ENCODE measurements at regions not wholly inside any gene's neighbourhood (a gene's known extent, or its start where the extent isn't known, plus 50 kb on each side); places are given as distances from the start of the nearest gene placed in this dataset.

DNA sequence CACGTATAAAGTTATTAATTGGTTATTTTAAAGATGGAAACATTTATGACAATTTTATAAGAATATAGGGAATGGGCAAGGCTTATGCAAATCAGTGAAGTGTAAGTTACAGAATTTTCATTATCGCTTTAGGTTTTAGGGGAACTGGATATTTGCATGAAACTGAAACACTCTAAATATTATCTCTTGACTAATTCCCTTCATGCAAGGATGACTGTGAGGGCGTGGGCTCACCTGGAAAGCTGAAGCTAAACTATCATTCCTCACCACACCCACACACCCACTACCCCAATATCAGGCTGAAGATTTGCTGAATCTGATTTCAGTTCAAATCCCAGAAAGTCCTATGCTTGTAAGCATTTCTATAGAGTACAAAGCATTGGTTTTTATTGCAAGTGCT lies 81.7 kb upstream of the ARHGAP24 start:
- no peak for DNase-seq (ENCODE audit: low spot score)

DNA sequence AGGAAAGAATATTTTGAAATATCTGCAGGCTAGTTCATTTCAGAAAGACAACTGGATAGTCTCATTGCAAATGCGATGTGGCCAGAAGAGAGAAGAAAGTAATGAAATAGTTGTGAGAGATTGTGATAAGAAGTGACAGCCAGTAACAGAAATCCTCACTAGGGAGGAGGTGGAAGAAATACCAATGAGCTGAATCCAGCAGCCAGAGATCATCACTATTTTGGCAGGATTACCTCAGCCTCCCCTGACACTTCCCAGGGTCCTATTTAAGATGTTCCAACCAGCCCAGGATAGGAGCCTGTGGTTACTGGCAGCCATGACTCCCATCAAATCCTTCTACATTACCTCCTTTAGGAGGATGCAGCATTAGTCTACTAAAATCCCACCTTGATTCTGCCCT lies 76.7 kb upstream of the ARHGAP24 start:
- no peak for DNase-seq (ENCODE audit: low spot score)

DNA sequence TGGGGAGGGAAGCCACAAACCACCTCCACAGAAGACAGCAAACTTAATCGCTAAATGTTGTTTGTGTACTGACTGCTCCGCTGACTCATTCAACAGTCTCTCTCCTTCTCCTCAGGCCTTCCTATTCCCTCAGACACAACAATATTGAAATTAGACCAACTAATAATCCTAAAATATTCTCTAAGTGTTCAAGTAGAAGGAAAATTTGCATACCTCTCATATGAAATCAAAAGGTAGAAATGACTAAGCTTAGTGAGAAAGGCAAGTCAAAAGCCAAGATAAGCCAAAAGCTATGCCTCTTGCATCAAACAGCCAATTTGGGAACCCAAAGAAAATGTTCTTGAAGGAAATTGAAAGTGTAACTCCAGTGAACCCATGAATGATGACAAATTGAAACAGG lies 75.7 kb upstream of the ARHGAP24 start:
- DNase-seq (ENCODE audit: low spot score), result no peak

DNA sequence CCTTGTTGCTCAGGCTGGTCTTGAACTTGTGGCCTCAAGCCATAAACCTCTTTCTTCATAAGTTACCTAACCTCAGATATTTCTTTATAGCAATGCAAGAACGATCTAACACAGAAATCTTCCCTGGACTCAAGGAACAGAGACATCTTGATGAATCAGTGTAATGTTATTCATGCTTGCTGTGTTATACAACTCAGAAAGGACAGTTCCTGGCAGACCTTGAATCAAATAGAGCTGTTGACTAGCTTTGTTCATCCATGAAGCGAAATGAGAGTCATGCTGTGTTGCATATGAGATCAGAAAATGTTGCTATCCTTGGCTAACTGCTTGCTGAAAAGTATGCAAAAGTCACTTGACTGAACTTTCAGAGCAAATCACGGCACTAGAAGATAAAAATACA lies 72.6 kb upstream of the ARHGAP24 start:
- DNase-seq (ENCODE audit: low spot score), result no peak

DNA sequence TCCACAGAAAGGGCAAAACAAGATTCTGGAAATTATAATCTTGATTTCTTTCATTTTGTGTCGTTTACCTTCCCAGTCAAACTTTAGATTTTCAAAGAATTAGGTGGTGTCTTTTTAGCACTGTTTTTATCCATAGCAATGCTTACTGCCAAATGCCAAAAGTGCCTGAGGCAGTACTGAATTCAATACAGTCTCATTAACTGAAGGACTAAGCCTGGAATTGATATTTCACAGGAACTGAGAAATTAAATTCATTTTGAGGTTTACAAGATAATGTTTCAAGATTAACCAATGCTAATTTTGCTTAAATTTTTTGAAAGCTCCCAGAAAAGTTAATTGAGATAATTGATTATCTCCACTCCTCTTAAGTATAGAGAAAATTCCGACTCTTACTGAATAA lies 68.8 kb upstream of the ARHGAP24 start:
- no peak for DNase-seq (ENCODE audit: low spot score)

DNA sequence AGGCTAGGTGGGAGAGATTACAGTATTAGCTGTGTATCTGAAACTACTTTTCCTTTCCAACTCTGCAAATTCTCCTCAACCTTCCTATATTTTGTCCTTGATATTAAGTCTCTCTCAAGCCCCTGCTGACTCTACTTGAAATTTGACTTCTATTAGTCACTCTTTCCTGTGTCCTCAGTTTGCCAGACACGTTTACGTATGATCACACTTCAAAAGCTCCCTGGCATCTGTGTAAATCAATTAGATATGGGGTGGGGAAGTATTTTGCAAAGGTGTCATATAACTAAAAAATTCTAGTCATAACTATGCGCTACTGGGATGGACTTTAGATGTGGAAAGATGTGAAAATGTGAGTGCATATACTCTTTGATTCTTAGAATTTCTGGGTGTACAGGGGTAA lies 67.4 kb upstream of the ARHGAP24 start:
- DNase-seq (ENCODE audit: low spot score), result no peak

DNA sequence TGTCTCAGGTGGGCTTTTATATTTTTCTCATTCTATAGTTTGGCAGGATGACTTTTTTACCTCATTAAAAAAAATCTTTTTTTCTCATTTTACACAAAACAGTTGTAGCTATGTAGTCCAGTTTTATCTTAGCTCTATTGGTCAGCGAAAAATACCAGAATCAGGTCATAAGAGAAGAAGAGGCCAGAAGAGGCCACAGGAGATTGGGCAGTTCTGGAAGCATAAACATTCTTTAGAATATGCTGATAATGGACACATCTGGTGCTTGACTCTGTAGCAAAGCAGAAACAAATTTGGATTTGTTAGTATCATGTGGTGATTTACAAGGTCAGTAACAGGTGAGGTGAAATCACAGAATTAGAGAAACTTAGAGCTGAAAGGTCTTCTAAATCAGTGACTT lies 66.6 kb upstream of the ARHGAP24 start:
- DNase-seq (ENCODE audit: low spot score), result no peak

DNA sequence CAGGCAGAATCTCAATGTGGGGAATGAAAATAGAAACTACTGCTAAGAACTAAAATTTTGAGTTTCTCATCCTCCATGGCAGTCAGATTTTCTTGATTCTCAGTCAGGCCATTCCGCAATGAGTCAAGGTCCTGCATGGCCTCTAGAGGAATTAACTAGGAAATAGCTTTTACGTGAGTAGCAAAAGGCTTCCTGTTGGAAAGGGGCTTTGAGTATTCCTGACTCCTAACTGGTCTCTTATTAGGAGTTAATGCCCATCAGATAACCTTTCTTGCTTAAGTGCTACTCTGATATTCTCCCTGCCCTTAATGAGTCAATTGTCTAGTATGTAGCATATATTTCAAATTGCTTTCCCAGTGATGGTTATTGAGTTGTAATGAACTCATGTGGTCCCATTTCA lies 65.7 kb upstream of the ARHGAP24 start:
- DNase-seq (ENCODE audit: low spot score), result no peak

DNA sequence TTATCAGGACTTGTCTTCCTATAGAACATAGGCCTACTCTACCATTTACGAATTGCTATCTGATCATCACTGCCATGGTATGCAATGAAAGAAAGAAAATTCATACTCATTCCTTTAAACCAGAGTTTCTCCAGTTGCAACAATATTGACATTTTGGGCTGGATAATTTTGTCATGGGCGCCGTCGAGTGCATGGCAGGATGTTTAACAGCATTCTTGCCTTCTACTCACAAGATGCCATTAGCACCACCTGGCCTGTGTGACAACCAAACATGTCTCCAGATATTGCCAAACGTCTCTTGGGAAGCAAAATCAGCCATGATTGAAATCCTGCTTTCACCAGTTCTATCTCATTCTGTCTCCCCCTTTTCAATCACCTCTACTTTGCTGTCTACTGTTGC lies 63.6 kb upstream of the ARHGAP24 start:
- no peak for DNase-seq (ENCODE audit: low spot score)

DNA sequence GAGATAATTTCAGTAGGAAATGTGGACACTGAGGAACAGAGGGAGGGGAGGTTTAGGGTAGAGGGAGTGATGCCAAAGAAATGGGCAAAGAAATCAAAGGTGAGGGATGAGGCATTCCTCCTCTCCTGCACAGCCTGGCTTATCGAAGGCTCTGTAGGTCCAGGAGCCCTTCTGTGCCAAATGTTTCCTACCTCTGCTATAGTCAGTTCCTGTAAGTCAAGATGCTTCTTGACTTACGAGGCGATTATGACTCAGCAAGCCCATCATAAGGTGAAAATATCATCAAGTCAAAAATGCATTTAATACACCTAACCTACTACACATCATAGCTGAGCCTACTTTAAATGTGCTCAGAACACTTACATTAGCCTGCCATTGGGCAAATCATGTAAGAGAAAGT lies 60.0 kb upstream of the ARHGAP24 start:
- no peak for DNase-seq (ENCODE audit: low spot score)

DNA sequence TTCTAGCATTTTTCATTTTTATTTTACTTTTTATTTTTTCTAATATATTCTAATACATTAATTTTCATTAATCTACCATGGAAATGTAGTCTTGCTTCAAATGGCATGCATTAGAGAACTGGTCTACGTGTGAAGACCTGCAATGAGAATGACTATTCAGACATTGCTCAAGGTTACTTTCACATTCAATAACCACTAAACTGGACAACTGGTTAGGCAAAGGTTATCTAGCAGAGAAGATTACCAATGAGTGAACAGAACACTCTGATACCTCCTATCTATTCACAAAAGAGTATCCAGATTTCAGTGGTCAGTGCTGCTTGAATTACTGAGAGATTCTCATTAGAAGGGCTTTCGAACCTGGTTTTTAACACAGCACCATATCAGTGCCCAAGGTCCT lies 58.9 kb upstream of the ARHGAP24 start:
- no peak for DNase-seq (ENCODE audit: low spot score)

DNA sequence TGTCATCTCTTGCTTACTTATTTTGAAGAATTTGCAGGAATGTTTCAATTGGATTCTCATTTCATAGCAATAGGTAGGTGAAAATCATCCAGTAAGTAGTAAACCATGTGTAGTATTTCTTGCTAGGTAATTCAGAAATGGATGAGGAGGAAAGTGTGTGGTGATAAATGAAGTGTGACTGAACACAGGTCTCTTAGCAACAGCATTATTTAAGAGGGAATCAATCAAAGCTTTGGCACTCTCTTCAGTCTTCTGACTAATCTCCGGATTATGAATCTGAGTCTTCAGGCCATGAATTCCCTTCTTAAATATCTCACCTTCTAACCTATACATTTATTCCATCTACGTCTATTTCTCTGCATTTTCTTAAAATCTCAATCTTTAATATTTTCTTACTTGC lies 55.8 kb upstream of the ARHGAP24 start:
- no peak for DNase-seq (ENCODE audit: low spot score)

DNA sequence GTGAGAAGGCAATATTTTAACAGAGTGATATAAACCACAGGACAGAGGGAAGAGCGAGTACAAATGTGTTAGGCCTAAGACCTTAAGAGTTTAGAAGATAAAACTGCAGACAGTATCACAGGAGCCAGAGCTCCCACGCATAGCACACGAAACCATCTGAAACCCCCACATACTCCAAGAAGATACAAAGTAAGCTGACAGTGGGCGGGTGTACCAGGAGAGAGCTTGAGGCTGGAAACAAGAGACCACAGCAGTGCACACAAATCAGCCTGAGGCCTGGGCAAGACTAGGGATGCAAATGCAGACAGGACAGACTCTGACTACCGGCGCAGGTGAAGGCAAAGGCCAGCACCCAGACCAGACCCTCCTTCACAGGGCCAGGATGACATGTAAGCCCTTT lies 54.1 kb upstream of the ARHGAP24 start:
- DNase-seq (ENCODE audit: low spot score), result no peak

DNA sequence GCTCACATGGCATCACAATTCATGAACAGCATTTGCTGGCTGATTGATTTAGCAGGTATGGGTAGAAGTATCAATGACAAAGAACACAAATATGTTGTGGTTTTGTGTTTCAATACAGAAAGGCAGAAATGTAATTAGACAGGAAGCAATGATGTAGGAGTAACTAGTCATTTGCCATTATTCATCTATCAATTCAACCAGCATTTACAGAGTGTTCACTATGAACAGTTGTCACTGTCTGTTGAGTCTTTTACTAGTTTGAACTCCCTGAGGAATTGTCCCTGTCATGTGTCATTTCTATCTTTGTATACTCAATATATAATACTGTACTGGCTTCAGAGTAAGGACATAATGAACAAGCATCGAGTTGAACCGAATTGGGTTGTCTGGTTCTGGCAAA lies 51.5 kb upstream of the ARHGAP24 start:
- no peak for DNase-seq (ENCODE audit: low spot score)
